Naive thymus-derived CD8-positive, alpha-beta T cell (primary cell): ENCODE measurements at regions not wholly inside any gene's neighbourhood (a gene's known extent, or its start where the extent isn't known, plus 50 kb on each side); places are given as distances from the start of the nearest gene placed in this dataset.

Experiments
- ATAC-seq, 2 donors: fragments of 150-1000 bp; cut with Tn5 transposase in 1 of 2; sonication (Bioruptor Pico), chemical (Tn5 transposase) in 1 of 2; 1 replicate in 1 of 2; 2 replicates in 1 of 2; pipeline ENCODE4 v1.10.0; 2021; ENCODE audit warnings: mild to moderate bottlenecking in 2 of 2, moderate library complexity in 2 of 2
- POLR2A ChIA-PET: fragments of 350-600 bp; sonication (Branson Sonifier 250); formaldehyde crosslinking; loops from one replicate; lab custom pipeline; 2021; ENCODE audit warnings: antibody characterized with exemption; lab: Charles Lee
- DNase-seq, 10 donors: peaks; one replicate each; pipeline versions ENCODE4 v3.0.0 to v3.0.0-alpha.2; 2020 to 2022
- H3K27ac Mint-ChIP-seq, 10 donors: one replicate each; pipeline ENCODE4 v1.8.0; 2020 to 2022; ENCODE audit warnings: mild to moderate bottlenecking in 10 of 10, mixed read lengths in 10 of 10, moderate library complexity in 4 of 10, inconsistent platforms in 1 of 10
- H3K27me3 Mint-ChIP-seq, 5 donors: one replicate each; pipeline ENCODE4 v1.8.0; 2021 to 2022; ENCODE audit warnings: mixed read lengths in 5 of 5
- H3K36me3 Mint-ChIP-seq, 3 donors: one replicate each; pipeline ENCODE4 v1.8.0; 2020 to 2022; ENCODE audit warnings: mixed read lengths in 3 of 3, mild to moderate bottlenecking in 2 of 3, inconsistent platforms in 1 of 3
- H3K4me1 Mint-ChIP-seq, 4 donors: one replicate each; pipeline ENCODE4 v1.8.0; 2021 to 2022; ENCODE audit warnings: mixed read lengths in 4 of 4
- H3K4me3 Mint-ChIP-seq, 10 donors: one replicate each; pipeline ENCODE4 v1.8.0; 2020 to 2022; ENCODE audit warnings: mild to moderate bottlenecking in 10 of 10, mixed read lengths in 10 of 10, moderate library complexity in 6 of 10, inconsistent platforms in 1 of 10
- H3K9me3 Mint-ChIP-seq, 9 donors: one replicate each; pipeline ENCODE4 v1.8.0; 2020 to 2022; ENCODE audit warnings: mixed read lengths in 9 of 9, mild to moderate bottlenecking in 3 of 9, inconsistent platforms in 1 of 9, moderate library complexity in 1 of 9

- H3K27ac Mint-ChIP-seq, result no peak overlapping the region
- peaks cover 0 to 3% (median 0%) of the 10 kb centered on the region in 5 donors for H3K27me3 Mint-ChIP-seq
- peaks cover 0 to 4% (median 4%) of the 10 kb centered on the region in 3 donors for H3K36me3 Mint-ChIP-seq
- H3K4me3 Mint-ChIP-seq, result no peak overlapping the region
- no peak for ATAC-seq
- POLR2A ChIA-PET, result no interaction called here
- peaks cover 0 to 11% (median 5%) of the 10 kb centered on the region in 9 donors for H3K9me3 Mint-ChIP-seq
- no peaks in the 10 kb centered on the region for H3K4me1 Mint-ChIP-seq
- no peak for DNase-seq
These were observed 151.6 kb downstream of the AASDH start for GRCh38 chr4:56235725-56236124.

- H3K27me3 Mint-ChIP-seq, result peaks cover 0 to 3% (median 0%) of the 10 kb centered on the region in 5 donors
- H3K4me3 Mint-ChIP-seq, result no peak overlapping the region
- H3K27ac Mint-ChIP-seq, result no peak overlapping the region
- DNase-seq (no peak), ATAC-seq (no peak)
- POLR2A ChIA-PET, result no interaction called here
- H3K4me1 Mint-ChIP-seq, result peaks cover 3 to 4% (median 3%) of the 10 kb centered on the region in 4 donors
- peaks cover 0 to 4% (median 4%) of the 10 kb centered on the region in 3 donors for H3K36me3 Mint-ChIP-seq
- H3K9me3 Mint-ChIP-seq, result peaks cover 0 to 11% (median 5%) of the 10 kb centered on the region in 9 donors
These were observed 152.3 kb downstream of the AASDH start for GRCh38 chr4:56235011-56235410.

GRCh38 chr4:56234098-56234497, 153.2 kb downstream of the AASDH start:
- POLR2A ChIA-PET, result no interaction called here
- peaks cover 6 to 9% (median 7%) of the 10 kb centered on the region in 4 donors for H3K4me1 Mint-ChIP-seq
- ATAC-seq, result no peak
- H3K27me3 Mint-ChIP-seq, result peaks cover 0 to 3% (median 0%) of the 10 kb centered on the region in 5 donors
- DNase-seq, result no peak
- H3K36me3 Mint-ChIP-seq, result peaks cover 0 to 4% (median 4%) of the 10 kb centered on the region in 3 donors
- H3K9me3 Mint-ChIP-seq, result peaks cover 0 to 13% (median 5%) of the 10 kb centered on the region in 9 donors
- H3K27ac Mint-ChIP-seq, result no peak overlapping the region
- no peak overlapping the region for H3K4me3 Mint-ChIP-seq

DNA sequence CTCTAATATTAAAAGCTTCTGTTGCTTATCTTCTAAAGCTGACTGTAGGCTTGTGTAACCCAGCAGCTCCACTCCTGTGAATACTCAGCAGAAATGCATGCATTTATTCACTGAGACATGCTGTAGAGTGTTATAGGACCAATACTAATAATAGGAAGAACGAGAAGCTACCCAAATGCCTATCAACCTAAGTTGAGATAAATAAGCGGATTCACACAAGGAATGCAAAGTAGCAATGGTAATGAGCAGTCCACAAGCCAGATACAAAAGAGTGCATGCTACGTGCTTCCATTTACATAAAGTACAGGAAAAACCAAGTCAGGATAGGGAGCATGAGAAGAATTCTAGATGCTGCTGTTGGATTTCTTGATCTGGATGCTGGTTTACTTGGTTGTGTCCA, 155.9 kb downstream of the AASDH start:
- ATAC-seq (no peak), DNase-seq (no peak)
- Mint-ChIP-seq H3K27me3 (peaks cover 0 to 22% (median 6%) of the 10 kb centered on the region in 5 donors), H3K4me1 (peaks cover 6 to 9% (median 7%) of the 10 kb centered on the region in 4 donors), H3K4me3 (no peak overlapping the region), H3K27ac (no peak overlapping the region), H3K9me3 (peaks cover 0 to 18% (median 7%) of the 10 kb centered on the region in 9 donors), H3K36me3 (peaks cover 0 to 4% (median 4%) of the 10 kb centered on the region in 3 donors)
- POLR2A ChIA-PET, result no interaction called here

- ATAC-seq (no peak), DNase-seq (no peak)
- Mint-ChIP-seq H3K27me3 (peaks cover 0 to 24% (median 6%) of the 10 kb centered on the region in 5 donors), H3K9me3 (peaks cover 0 to 18% (median 7%) of the 10 kb centered on the region in 9 donors), H3K4me3 (no peak overlapping the region), H3K4me1 (peaks cover 6 to 9% (median 7%) of the 10 kb centered on the region in 4 donors), H3K27ac (no peak overlapping the region), H3K36me3 (peaks cover 0 to 4% (median 4%) of the 10 kb centered on the region in 3 donors)
- POLR2A ChIA-PET, result no interaction called here
These were observed 157.3 kb downstream of the AASDH start for GRCh38 chr4:56229947-56230346.

DNA sequence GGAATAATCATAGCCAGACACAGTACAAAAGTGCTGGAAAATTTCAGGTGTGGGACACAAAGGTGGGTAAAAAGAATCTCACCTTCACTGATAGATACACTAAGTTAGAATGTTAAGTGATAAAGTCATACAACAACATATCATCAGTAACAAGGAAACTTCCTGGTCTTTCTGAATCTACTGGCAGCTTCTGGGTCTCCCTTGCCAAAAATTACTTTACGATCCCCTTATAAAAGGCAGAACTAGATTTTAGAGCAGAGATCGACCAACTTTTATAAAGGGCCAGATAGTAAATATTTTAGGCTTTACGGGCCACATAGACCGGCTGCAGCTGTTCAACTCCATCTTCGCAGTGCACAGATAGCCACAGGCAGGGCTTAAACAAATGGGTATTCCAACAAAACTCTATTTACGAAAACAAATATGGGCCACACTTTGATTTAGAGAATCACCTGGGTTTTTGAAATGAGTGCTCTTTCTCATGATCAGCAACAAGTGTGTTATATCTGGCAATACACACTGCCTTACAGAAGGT, 159.9 kb downstream of the AASDH start:
- peaks cover 0 to 16% (median 7%) of the 10 kb centered on the region in 9 donors for H3K9me3 Mint-ChIP-seq
- peaks cover 0 to 24% (median 2%) of the 10 kb centered on the region in 5 donors for H3K27me3 Mint-ChIP-seq
- H3K36me3 Mint-ChIP-seq, result peaks cover 0 to 4% (median 4%) of the 10 kb centered on the region in 3 donors
- DNase-seq (no peak), ATAC-seq (no peak)
- POLR2A ChIA-PET, result no interaction called here
- no peak overlapping the region for H3K27ac Mint-ChIP-seq
- H3K4me3 Mint-ChIP-seq, result no peak overlapping the region
- peaks cover 6 to 9% (median 7%) of the 10 kb centered on the region in 4 donors for H3K4me1 Mint-ChIP-seq

- POLR2A ChIA-PET, result no interaction called here
- peaks cover 0 to 16% (median 3%) of the 10 kb centered on the region in 9 donors for H3K9me3 Mint-ChIP-seq
These were observed 160.7 kb downstream of the AASDH start for GRCh38 chr4:56226579-56226978.

DNA sequence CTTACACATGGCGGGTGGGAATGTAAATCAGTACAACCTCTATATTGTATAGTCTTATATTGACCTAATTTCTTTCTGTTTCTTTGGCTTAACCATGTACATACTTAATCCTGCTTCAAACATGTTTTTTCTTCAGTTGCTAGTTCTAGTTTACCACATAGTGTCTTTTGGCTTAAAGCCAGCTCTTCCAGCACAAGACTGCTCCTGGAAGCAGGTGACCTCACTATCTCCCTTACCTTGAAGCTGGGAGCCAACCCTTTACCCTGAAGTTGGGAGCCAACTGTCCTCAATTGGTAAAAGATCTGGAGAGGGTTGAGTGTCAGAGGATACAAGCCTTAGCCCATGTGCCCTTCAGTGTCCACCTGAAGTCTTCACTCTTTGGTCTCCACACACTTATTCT, 162.7 kb downstream of the AASDH start:
- Mint-ChIP-seq H3K9me3 (peaks cover 0 to 16% (median 3%) of the 10 kb centered on the region in 9 donors), H3K4me1 (peaks cover 0 to 2% (median under 1%) of the 10 kb centered on the region in 4 donors), H3K4me3 (no peak overlapping the region), H3K27ac (no peak overlapping the region), H3K27me3 (peaks cover 0 to 33% (median 2%) of the 10 kb centered on the region in 5 donors), H3K36me3 (no peaks in the 10 kb centered on the region)
- no peak for DNase-seq
- POLR2A ChIA-PET, result no interaction called here
- no peak for ATAC-seq

More at GRCh38 chr4:56226579-56226978, 160.7 kb downstream of the AASDH start:
- DNase-seq (no peak), ATAC-seq (no peak)
- peaks cover 0 to 24% (median 2%) of the 10 kb centered on the region in 5 donors for H3K27me3 Mint-ChIP-seq
- H3K27ac Mint-ChIP-seq, result no peak overlapping the region
- no peak overlapping the region for H3K4me3 Mint-ChIP-seq
- H3K36me3 Mint-ChIP-seq, result no peaks in the 10 kb centered on the region
- H3K4me1 Mint-ChIP-seq, result peaks cover 6 to 9% (median 7%) of the 10 kb centered on the region in 4 donors

GRCh38 chr4:56222514-56222913, 164.8 kb downstream of the AASDH start:
- Mint-ChIP-seq H3K4me3 (no peak overlapping the region), H3K36me3 (no peaks in the 10 kb centered on the region), H3K9me3 (no peaks in the 10 kb centered on the region), H3K27ac (no peak overlapping the region), H3K4me1 (no peaks in the 10 kb centered on the region), H3K27me3 (peaks cover 2 to 33% (median 7%) of the 10 kb centered on the region in 5 donors)
- ATAC-seq, result no peak
- POLR2A ChIA-PET, result no interaction called here
- no peak for DNase-seq

GRCh38 chr4:56220261-56220660, 167.0 kb downstream of the AASDH start:
- H3K9me3 Mint-ChIP-seq, result no peaks in the 10 kb centered on the region
- POLR2A ChIA-PET, result no interaction called here
- H3K27ac Mint-ChIP-seq, result no peak overlapping the region
- DNase-seq (no peak), ATAC-seq (no peak)
- peaks cover 3 to 30% (median 6%) of the 10 kb centered on the region in 5 donors for H3K27me3 Mint-ChIP-seq
- no peak overlapping the region for H3K4me3 Mint-ChIP-seq
- H3K36me3 Mint-ChIP-seq, result no peaks in the 10 kb centered on the region
- H3K4me1 Mint-ChIP-seq, result peaks cover 0 to 1% (median 0%) of the 10 kb centered on the region in 4 donors

DNA sequence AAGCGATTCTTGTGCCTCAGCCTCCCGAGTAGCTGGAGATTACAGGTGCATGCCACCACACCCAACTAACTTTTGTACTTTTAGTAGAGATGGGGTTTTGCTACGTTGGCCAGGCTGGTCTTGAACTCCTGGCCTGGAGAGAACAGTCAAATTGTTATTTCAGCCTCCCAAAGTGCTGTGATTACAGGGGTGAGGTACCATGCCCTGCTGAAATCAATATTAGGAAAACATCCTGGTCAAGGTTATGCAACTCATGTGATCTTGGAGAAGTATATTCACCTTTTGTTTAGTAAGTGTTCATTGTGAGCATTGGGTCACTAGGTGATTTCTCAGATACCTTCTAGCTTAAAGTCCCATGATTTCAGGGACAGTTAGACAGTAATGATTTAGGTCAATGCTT, 167.8 kb downstream of the AASDH start:
- no peak for DNase-seq

DNA sequence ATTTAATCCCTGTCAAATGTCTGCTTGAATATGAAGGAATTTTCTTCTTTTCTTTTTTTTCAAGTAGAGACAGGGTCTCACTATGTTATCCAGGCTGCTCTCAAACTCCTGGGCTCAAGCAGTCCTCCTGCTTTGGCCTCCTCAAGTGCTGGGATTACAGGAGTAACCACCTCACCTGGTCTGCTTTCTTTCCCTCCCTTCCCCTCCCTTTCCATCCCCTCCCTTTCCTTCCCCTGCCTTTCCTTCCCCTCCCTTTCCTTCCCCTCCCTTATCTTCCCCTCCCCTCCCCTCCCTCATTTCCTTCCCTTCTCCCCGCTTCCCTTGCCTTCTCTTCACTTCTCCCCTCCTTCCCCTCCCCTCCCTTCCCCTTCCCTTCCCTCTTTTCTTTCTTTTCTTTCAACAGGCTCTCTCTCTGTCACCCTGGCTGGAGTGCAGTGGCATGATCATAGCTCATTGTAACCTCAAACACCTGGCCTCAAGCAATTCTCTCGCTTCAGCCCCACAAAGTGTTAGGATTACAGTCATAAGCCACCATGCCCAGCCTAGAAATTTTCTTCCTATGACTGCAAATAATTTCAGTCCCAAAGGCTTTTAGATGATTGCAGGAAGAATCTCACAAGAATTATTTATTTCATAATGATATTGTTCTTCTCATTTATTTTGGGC, 168.9 kb downstream of the AASDH start:
- no peak for ATAC-seq
- Mint-ChIP-seq H3K4me3 (no peak overlapping the region), H3K27me3 (peaks cover 3 to 30% (median 5%) of the 10 kb centered on the region in 5 donors), H3K27ac (no peak overlapping the region), H3K9me3 (no peaks in the 10 kb centered on the region), H3K36me3 (no peaks in the 10 kb centered on the region), H3K4me1 (peaks cover 0 to 1% (median 0%) of the 10 kb centered on the region in 4 donors)
- DNase-seq, result no peak
- POLR2A ChIA-PET, result no interaction called here

More for the DNA sequence above, 167.8 kb downstream of the AASDH start:
- no peak overlapping the region for H3K4me3 Mint-ChIP-seq
- H3K36me3 Mint-ChIP-seq, result no peaks in the 10 kb centered on the region
- H3K9me3 Mint-ChIP-seq, result no peaks in the 10 kb centered on the region
- peaks cover 3 to 30% (median 5%) of the 10 kb centered on the region in 5 donors for H3K27me3 Mint-ChIP-seq
- H3K4me1 Mint-ChIP-seq, result peaks cover 0 to 1% (median 0%) of the 10 kb centered on the region in 4 donors
- H3K27ac Mint-ChIP-seq, result no peak overlapping the region
- POLR2A ChIA-PET, result no interaction called here
- no peak for ATAC-seq

DNA sequence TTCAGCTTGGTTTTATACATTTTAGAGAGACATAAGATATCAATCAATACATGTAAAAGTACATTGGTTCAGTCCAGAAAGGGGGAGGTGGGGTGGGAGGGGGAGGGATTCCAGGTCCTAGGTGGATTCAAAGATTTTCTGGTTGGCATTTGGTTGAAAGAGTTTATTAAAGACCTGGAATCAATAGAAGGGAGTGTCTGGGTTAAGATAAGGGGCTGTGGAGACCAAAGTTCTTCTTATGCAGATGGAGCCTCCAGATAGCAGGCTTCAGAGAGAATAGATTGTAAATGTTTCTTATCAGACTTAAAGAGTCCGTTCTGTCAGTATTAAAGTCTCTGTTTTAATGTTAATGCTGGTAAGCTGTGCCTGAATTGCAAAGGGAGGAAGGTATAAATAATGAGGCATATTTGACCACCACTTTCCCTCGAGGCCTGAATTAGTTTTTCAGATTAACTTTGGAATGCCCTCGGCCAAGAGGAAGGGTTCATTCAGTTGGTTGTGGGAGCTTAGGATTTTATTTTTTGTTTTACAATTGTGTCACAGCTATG, 169.9 kb downstream of the AASDH start:
- POLR2A ChIA-PET, result no interaction called here

More for the DNA sequence above, 169.9 kb downstream of the AASDH start:
- H3K4me1 Mint-ChIP-seq, result peaks cover 0 to 1% (median 0%) of the 10 kb centered on the region in 4 donors
- H3K36me3 Mint-ChIP-seq, result no peaks in the 10 kb centered on the region
- DNase-seq (no peak), ATAC-seq (no peak)
- H3K9me3 Mint-ChIP-seq, result peaks cover 0 to 4% (median 0%) of the 10 kb centered on the region in 9 donors
- H3K27ac Mint-ChIP-seq, result no peak overlapping the region
- peaks cover 3 to 30% (median 5%) of the 10 kb centered on the region in 5 donors for H3K27me3 Mint-ChIP-seq
- H3K4me3 Mint-ChIP-seq, result no peak overlapping the region
